DOHH2 (cell line): ENCODE measurements at regions not wholly inside any gene's neighbourhood (a gene's known extent, or its start where the extent isn't known, plus 50 kb on each side); places are given as distances from the start of the nearest gene placed in this dataset.

ENCODE experiments used
- CTCF ChIP-seq: fragments of 200-600 bp; sonication (generic); IDR thresholded peaks from one replicate; pipeline ENCODE4 v1.5.1; 2014; ENCODE audit warnings: antibody characterized with exemption, mild to moderate bottlenecking, low read depth, low read length; ENCODE audit not compliant: poor library complexity, severe bottlenecking
- EZH2phosphoT487 ChIP-seq: fragments of 200-600 bp; sonication (generic); IDR thresholded peaks from 2 replicates; pipeline ENCODE4 v1.6.1; 2017; ENCODE audit warnings: borderline replicate concordance, mild to moderate bottlenecking, antibody characterized with exemption, low read length, moderate library complexity, mixed read lengths

DNA sequence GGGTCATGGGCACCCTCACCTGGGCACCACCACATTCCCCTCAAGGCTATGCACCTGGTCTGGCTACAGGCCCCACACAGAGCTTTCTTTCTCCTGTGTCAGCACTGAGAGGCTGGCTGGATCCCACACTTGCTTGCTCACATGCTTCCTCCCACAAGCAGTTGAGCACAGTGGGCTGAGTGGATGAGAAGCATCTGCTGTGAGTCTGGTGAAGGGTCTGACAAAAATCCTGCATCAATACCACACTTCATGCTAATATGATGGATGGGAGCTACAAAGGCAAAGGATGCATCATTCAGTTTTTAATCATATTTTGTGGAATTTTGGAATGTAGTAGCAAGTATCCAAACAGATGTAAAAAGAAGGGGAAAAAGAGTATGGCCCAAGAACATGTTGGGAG is 830.8 kb upstream of the PTPRD start:
- TF ChIP-seq CTCF (no peak), EZH2phosphoT487 (no peak)
